ENCODE measurements at regions not wholly inside any gene's neighbourhood (a gene's known extent, or its start where the extent isn't known, plus 50 kb on each side); places are given as distances from the start of the nearest gene placed in this dataset.

- no peak for TF ChIP-seq POLR2A (IDR thresholded peaks at IDR 0.05)
- TF ChIP-seq CTCF (IDR thresholded peaks at IDR 0.05), result no peak
These were observed 334.1 kb upstream of the XYLT1 start for GRCh38 chr16:17804857-17805256.
